Endodermal cell (in vitro differentiated cells): ENCODE measurements at regions not wholly inside any gene's neighbourhood (a gene's known extent, or its start where the extent isn't known, plus 50 kb on each side); places are given as distances from the start of the nearest gene placed in this dataset.
A peak's percentile ranks its signal among the peaks of the same experiment; 100 is the strongest.
"Not testable (repeated sequence)": the region's sequence is repeated elsewhere in the genome, so short reads cannot be mapped to it uniquely, and the experiment has no call there.

Experiments
- DNase-seq: peaks from one replicate; pipeline ENCODE4 v3.0.0-alpha.2; 2017
- H3K27ac ChIP-seq: 2 replicates; pipeline ENCODE4 v1.5.1; 2013; ENCODE audit warnings: mild to moderate bottlenecking, low read depth, low read length, moderate library complexity
- H3K27me3 ChIP-seq: 2 replicates; pipeline ENCODE4 v1.6.1; 2013; ENCODE audit warnings: mild to moderate bottlenecking, low read length, moderate library complexity; ENCODE audit not compliant: insufficient read depth, control insufficient read depth, poor library complexity, severe bottlenecking
- H3K36me3 ChIP-seq: 2 replicates; pipeline ENCODE4 v1.7.0; 2013; ENCODE audit warnings: mild to moderate bottlenecking, low read length, moderate library complexity; ENCODE audit not compliant: control insufficient read depth, insufficient read depth
- H3K4me1 ChIP-seq: one replicate; pipeline ENCODE4 v1.7.0; 2013; ENCODE audit warnings: low read length; ENCODE audit not compliant: control insufficient read depth, insufficient read depth
- H3K4me3 ChIP-seq: 2 replicates; pipeline ENCODE4 v1.5.1; 2013; ENCODE audit warnings: mild to moderate bottlenecking, low read length, moderate library complexity
- H3K9ac ChIP-seq: 2 replicates; pipeline ENCODE4 v1.6.1; 2013; ENCODE audit warnings: mild to moderate bottlenecking, low read length, moderate library complexity; ENCODE audit not compliant: poor library complexity, severe bottlenecking; ENCODE audit errors: extremely low read depth
- H3K9me3 ChIP-seq: 2 replicates; pipeline ENCODE4 v1.6.1; 2013; ENCODE audit warnings: mild to moderate bottlenecking, low read length, moderate library complexity; ENCODE audit not compliant: control insufficient read depth
- H3K27ac Mint-ChIP-seq: 2 replicates; pipeline ENCODE4 v1.8.0; 2020; ENCODE audit warnings: mixed read lengths
- H3K27me3 Mint-ChIP-seq: 2 replicates; pipeline ENCODE4 v1.8.0; 2021; ENCODE audit warnings: mild to moderate bottlenecking, mixed read lengths; ENCODE audit not compliant: insufficient read depth
- H3K36me3 Mint-ChIP-seq: 2 replicates; pipeline ENCODE4 v1.8.0; 2020; ENCODE audit warnings: low read depth, mixed read lengths
- H3K4me1 Mint-ChIP-seq: 2 replicates; pipeline ENCODE4 v1.8.0; 2020; ENCODE audit warnings: mixed read lengths
- H3K4me3 Mint-ChIP-seq: 2 replicates; pipeline ENCODE4 v1.8.0; 2020; ENCODE audit warnings: mild to moderate bottlenecking, moderate library complexity, mixed read lengths
- H3K9me3 Mint-ChIP-seq: 2 replicates; pipeline ENCODE4 v1.8.0; 2020; ENCODE audit warnings: mild to moderate bottlenecking, mixed read lengths
- WGBS, 2 experiments: methylation state at CpG; one replicate each; pipeline versions ENCODE4 v1.1.5 to v1.1.7; 2013; ENCODE audit warnings: missing lambda C conversion rate in 2 of 2, mixed read lengths in 1 of 2; ENCODE audit not compliant: insufficient coverage in 1 of 2, insufficient read length in 1 of 2; 5-methylcytosine and 5-hydroxymethylcytosine counted together
- TF ChIP-seq, protein P1 (sequence below): fragments of 200-600 bp; sonication (generic); conservative IDR thresholded peaks from 2 replicates; pipeline ENCODE4 v1.5.0; 2021; ENCODE audit warnings: antibody characterized with exemption, mild to moderate bottlenecking

- H3K4me3 Mint-ChIP-seq = no peak overlapping the region
- Histone ChIP-seq H3K4me1 (peaks cover 21% of the 10 kb centered on the region), H3K9me3 (no peaks in the 10 kb centered on the region), H3K27me3 (no peaks in the 10 kb centered on the region), H3K27ac (no peak overlapping the region), H3K9ac (no peak overlapping the region), H3K4me3 (peak overlapping the region; percentile 36), H3K36me3 (no peaks in the 10 kb centered on the region)
- peaks cover 52% of the 10 kb centered on the region for H3K4me1 Mint-ChIP-seq
- H3K27me3 Mint-ChIP-seq = no peaks in the 10 kb centered on the region
- DNase-seq = peak; percentile 59
- 34 to 48% methylated on average over 4 of the region's 4 CpGs for WGBS, 2 experiments
- H3K27ac Mint-ChIP-seq = peak overlapping the region; percentile 31
- TF ChIP-seq, protein P1, sequence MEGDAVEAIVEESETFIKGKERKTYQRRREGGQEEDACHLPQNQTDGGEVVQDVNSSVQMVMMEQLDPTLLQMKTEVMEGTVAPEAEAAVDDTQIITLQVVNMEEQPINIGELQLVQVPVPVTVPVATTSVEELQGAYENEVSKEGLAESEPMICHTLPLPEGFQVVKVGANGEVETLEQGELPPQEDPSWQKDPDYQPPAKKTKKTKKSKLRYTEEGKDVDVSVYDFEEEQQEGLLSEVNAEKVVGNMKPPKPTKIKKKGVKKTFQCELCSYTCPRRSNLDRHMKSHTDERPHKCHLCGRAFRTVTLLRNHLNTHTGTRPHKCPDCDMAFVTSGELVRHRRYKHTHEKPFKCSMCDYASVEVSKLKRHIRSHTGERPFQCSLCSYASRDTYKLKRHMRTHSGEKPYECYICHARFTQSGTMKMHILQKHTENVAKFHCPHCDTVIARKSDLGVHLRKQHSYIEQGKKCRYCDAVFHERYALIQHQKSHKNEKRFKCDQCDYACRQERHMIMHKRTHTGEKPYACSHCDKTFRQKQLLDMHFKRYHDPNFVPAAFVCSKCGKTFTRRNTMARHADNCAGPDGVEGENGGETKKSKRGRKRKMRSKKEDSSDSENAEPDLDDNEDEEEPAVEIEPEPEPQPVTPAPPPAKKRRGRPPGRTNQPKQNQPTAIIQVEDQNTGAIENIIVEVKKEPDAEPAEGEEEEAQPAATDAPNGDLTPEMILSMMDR = no peak
- H3K9me3 Mint-ChIP-seq = peaks cover 2% of the 10 kb centered on the region
- H3K36me3 Mint-ChIP-seq = no peaks in the 10 kb centered on the region
Measured at GRCh38 chr16:16938009-16938408, 532.8 kb downstream of the XYLT1 start.

DNA sequence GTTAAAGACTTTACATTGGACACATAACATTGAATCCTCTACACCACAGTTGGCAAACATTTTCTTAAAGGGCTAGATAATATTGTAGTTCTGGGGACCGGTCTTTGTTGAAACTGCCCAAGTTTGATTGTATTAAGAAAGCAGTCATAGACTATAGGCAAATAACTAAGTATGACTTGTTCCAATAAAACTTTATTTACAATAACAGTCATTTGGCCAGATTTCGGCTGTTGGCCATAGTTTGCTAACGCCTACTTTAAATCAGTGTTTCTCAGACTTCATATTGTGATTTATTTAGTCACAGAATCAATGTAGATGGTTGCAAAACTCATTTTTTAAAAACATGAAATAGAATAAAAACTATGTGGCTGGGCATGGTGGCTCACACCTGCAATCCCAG lies 531.8 kb downstream of the XYLT1 start:
- H3K4me3 ChIP-seq = no peak overlapping the region
- DNase-seq = no peak
- no peak overlapping the region for H3K9ac ChIP-seq
- H3K27me3 Mint-ChIP-seq = no peaks in the 10 kb centered on the region
- H3K27ac Mint-ChIP-seq = peak overlapping the region; percentile 31
- H3K4me1 Mint-ChIP-seq = peaks cover 61% of the 10 kb centered on the region
- no peaks in the 10 kb centered on the region for H3K36me3 Mint-ChIP-seq
- H3K27me3 ChIP-seq = no peaks in the 10 kb centered on the region
- H3K4me3 Mint-ChIP-seq = no peak overlapping the region
- no peaks in the 10 kb centered on the region for H3K9me3 ChIP-seq
- 94% methylated on average over 3 of the region's 3 CpGs; no CpG with 5 or more reads in 1 of the 2 experiments for WGBS, 2 experiments
- H3K27ac ChIP-seq = no peak overlapping the region
- H3K9me3 Mint-ChIP-seq = no peaks in the 10 kb centered on the region
- no peaks in the 10 kb centered on the region for H3K36me3 ChIP-seq
- H3K4me1 ChIP-seq = peaks cover 31% of the 10 kb centered on the region
- TF ChIP-seq, protein P1 = no peak

DNA sequence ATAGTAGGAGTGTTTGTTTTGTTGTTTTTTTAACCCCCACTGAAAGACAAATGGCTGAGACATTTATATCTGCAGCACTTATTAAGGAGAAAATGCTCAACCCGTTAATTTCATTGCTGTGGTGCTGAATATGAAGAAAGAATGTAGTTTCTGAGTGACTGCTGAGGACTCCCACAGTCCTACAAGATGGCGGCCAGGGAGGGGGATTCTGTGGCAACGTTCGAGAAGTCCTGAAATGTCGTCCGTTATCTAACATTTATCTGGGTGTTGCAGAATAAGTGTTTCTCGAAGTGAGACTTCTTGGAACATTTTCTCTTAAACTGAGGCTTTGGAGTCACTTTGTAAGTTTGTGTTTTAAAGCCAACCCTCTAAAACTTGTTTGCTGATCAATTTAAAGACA lies 530.4 kb downstream of the XYLT1 start:
- no peaks in the 10 kb centered on the region for H3K9me3 ChIP-seq
- H3K27ac Mint-ChIP-seq = peak overlapping the region; percentile 75
- peaks cover 74% of the 10 kb centered on the region for H3K4me1 Mint-ChIP-seq
- H3K4me3 Mint-ChIP-seq = peak overlapping the region; percentile 13
- H3K4me1 ChIP-seq = peaks cover 39% of the 10 kb centered on the region
- no peaks in the 10 kb centered on the region for H3K36me3 Mint-ChIP-seq
- no peaks in the 10 kb centered on the region for H3K27me3 ChIP-seq
- no peak overlapping the region for H3K4me3 ChIP-seq
- no peak overlapping the region for H3K9ac ChIP-seq
- 49 to 51% methylated on average over 2 to 7 of the region's 7 CpGs for WGBS, 2 experiments
- DNase-seq = no peak
- H3K27ac ChIP-seq = no peak overlapping the region
- TF ChIP-seq, protein P1 = no peak
- H3K9me3 Mint-ChIP-seq = no peaks in the 10 kb centered on the region
- H3K36me3 ChIP-seq = no peaks in the 10 kb centered on the region
- H3K27me3 Mint-ChIP-seq = no peaks in the 10 kb centered on the region

- not testable (repeated sequence) for DNase-seq, H3K9ac ChIP-seq, H3K4me3 Mint-ChIP-seq, H3K27me3 Mint-ChIP-seq, H3K9me3 ChIP-seq, H3K9me3 Mint-ChIP-seq, H3K36me3 Mint-ChIP-seq, H3K27me3 ChIP-seq, H3K27ac ChIP-seq, H3K36me3 ChIP-seq
- Mint-ChIP-seq H3K4me1 (peaks cover 66% of the 10 kb centered on the region), H3K27ac (peak overlapping the region; percentile 84)
- Histone ChIP-seq H3K4me1 (peaks cover 31% of the 10 kb centered on the region), H3K4me3 (peak overlapping the region; percentile 74)
- 65 to 69% methylated on average over 4 to 6 of the region's 6 CpGs for WGBS, 2 experiments
Measured at GRCh38 chr16:16942849-16943248, 527.9 kb downstream of the XYLT1 start.
